HEK293T (cell line): ENCODE measurements at regions not wholly inside any gene's neighbourhood (a gene's known extent, or its start where the extent isn't known, plus 50 kb on each side); places are given as distances from the start of the nearest gene placed in this dataset.

ENCODE experiments used
- BHLHE40 ChIP-seq: fragments of 450-650 bp; IDR thresholded peaks from 2 replicates; pipeline ENCODE4 v1.6.1; 2016; ENCODE audit warnings: mild to moderate bottlenecking, moderate library complexity, borderline replicate concordance
- FOXK2 ChIP-seq: fragments of 450-650 bp; IDR thresholded peaks from 2 replicates; pipeline ENCODE4 v1.6.1; 2016; ENCODE audit warnings: mild to moderate bottlenecking
- HDGF ChIP-seq: fragments of 450-650 bp; IDR thresholded peaks from 2 replicates; pipeline ENCODE4 v1.6.1; 2017; ENCODE audit warnings: antibody characterized with exemption, borderline replicate concordance
- L3MBTL2 ChIP-seq: fragments of 450-650 bp; conservative IDR thresholded peaks from 2 replicates; pipeline ENCODE4 v1.6.1; 2016; ENCODE audit warnings: mild to moderate bottlenecking
- NFRKB ChIP-seq: fragments of 450-650 bp; IDR thresholded peaks from 2 replicates; pipeline ENCODE4 v1.6.1; 2016; ENCODE audit warnings: mild to moderate bottlenecking, moderate library complexity
- SUZ12 ChIP-seq: fragments of 450-650 bp; IDR thresholded peaks from 2 replicates; pipeline ENCODE4 v1.6.1; 2016; ENCODE audit warnings: mild to moderate bottlenecking
- TARDBP ChIP-seq: fragments of 450-650 bp; IDR thresholded peaks from 2 replicates; pipeline ENCODE4 v1.6.1; 2016

GRCh38 chr4:37043342-37043741, 201.2 kb upstream of the NWD2 start:
- TF ChIP-seq L3MBTL2 (no peak), TARDBP (no peak), BHLHE40 (no peak), NFRKB (no peak), SUZ12 (no peak), FOXK2 (no peak), HDGF (no peak)
